Superior temporal gyrus (tissue), 1 donor: ENCODE measurements at regions not wholly inside any gene's neighbourhood (a gene's known extent, or its start where the extent isn't known, plus 50 kb on each side); places are given as distances from the start of the nearest gene placed in this dataset.

Source experiments
- DNase-seq: peaks from one replicate; pipeline ENCODE4 v3.0.0-alpha.2; 2016; ENCODE audit errors: extremely low spot score

GRCh38 chr20:50405235-50405914, 104.8 kb upstream of the PTPN1 start:
- no peak for DNase-seq

- no peak for DNase-seq
Observed at GRCh38 chr20:50405915-50406609, 104.1 kb upstream of the PTPN1 start.

- DNase-seq, result no peak
Observed at GRCh38 chr20:50406610-50407136, 103.5 kb upstream of the PTPN1 start.

GRCh38 chr20:50408526-50409364, 101.4 kb upstream of the PTPN1 start:
- no peak for DNase-seq

GRCh38 chr20:50409495-50409894, 100.7 kb upstream of the PTPN1 start:
- DNase-seq, result peak; percentile 37

- no peak for DNase-seq
Observed at GRCh38 chr20:50410343-50410742, 99.8 kb upstream of the PTPN1 start.

GRCh38 chr20:50412069-50412468, 98.1 kb upstream of the PTPN1 start:
- no peak for DNase-seq

- DNase-seq, result no peak
Observed at GRCh38 chr20:50412499-50412898, 97.7 kb upstream of the PTPN1 start.

GRCh38 chr20:50413088-50413500, 97.1 kb upstream of the PTPN1 start:
- no peak for DNase-seq

- no peak for DNase-seq
Observed at GRCh38 chr20:50415021-50415515, 95.1 kb upstream of the PTPN1 start.

- DNase-seq, result peak; percentile 93
Observed at GRCh38 chr20:50415516-50416268, 94.5 kb upstream of the PTPN1 start.

- DNase-seq, result no peak
Observed at GRCh38 chr20:50416269-50417022, 93.7 kb upstream of the PTPN1 start.

GRCh38 chr20:50417023-50417329, 93.2 kb upstream of the PTPN1 start:
- no peak for DNase-seq

- DNase-seq, result no peak
Observed at GRCh38 chr20:50417484-50418235, 92.5 kb upstream of the PTPN1 start.

GRCh38 chr20:50418890-50419642, 91.1 kb upstream of the PTPN1 start:
- DNase-seq, result no peak

- DNase-seq, result no peak
Observed at GRCh38 chr20:50420380-50420779, 89.8 kb upstream of the PTPN1 start.

- no peak for DNase-seq
Observed at GRCh38 chr20:50421356-50422340, 88.5 kb upstream of the PTPN1 start.

- DNase-seq, result no peak
Observed at GRCh38 chr20:50423758-50424157, 86.4 kb upstream of the PTPN1 start.
